Breast epithelium (tissue), 3 donors: ENCODE measurements at regions not wholly inside any gene's neighbourhood (a gene's known extent, or its start where the extent isn't known, plus 50 kb on each side); places are given as distances from the start of the nearest gene placed in this dataset.

Experiments used
- POLR2A ChIP-seq: fragments of 450-650 bp; IDR thresholded peaks from one replicate; pipeline ENCODE4 v1.6.1; 2016; ENCODE audit warnings: antibody characterized with exemption, mild to moderate bottlenecking, moderate library complexity
- POLR2AphosphoS5 ChIP-seq, 3 donors: sonication (generic); formaldehyde crosslinking; IDR thresholded peaks; one replicate each; pipeline ENCODE4 v1.6.1; 2017; ENCODE audit warnings: antibody characterized with exemption in 3 of 3
- TF ChIP-seq, protein P1 (sequence below), 3 donors: fragments of 450-650 bp; IDR thresholded peaks; one replicate each; pipeline ENCODE4 v1.5.1; 2016 to 2017; ENCODE audit warnings: antibody characterized with exemption in 3 of 3, mild to moderate bottlenecking in 3 of 3, moderate library complexity in 3 of 3

DNA sequence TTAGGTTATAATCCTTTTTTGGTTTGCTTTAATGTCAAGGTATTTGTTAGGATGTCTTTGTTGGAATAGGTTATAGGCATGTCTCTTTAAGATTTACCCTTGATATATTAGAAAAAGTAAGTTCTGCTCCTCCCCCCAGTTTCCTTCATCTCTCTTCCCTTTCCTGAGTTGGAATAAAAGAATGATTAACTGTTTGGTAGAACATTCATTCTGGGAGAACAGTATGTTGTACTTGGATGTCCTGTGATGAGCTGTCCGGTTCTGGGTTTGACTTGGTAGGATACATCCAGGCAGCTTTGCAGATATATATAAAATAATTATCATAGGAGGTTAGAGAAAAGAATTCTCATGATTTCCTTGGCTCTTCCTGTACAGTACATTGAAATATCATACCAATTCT, 199.6 kb upstream of the RREB1 start:
- no peak for TF ChIP-seq POLR2A
- TF ChIP-seq, protein P1, sequence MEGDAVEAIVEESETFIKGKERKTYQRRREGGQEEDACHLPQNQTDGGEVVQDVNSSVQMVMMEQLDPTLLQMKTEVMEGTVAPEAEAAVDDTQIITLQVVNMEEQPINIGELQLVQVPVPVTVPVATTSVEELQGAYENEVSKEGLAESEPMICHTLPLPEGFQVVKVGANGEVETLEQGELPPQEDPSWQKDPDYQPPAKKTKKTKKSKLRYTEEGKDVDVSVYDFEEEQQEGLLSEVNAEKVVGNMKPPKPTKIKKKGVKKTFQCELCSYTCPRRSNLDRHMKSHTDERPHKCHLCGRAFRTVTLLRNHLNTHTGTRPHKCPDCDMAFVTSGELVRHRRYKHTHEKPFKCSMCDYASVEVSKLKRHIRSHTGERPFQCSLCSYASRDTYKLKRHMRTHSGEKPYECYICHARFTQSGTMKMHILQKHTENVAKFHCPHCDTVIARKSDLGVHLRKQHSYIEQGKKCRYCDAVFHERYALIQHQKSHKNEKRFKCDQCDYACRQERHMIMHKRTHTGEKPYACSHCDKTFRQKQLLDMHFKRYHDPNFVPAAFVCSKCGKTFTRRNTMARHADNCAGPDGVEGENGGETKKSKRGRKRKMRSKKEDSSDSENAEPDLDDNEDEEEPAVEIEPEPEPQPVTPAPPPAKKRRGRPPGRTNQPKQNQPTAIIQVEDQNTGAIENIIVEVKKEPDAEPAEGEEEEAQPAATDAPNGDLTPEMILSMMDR (IDR thresholded peaks at IDR 0.05): no peak
- TF ChIP-seq POLR2AphosphoS5 (IDR thresholded peaks at IDR 0.05): no peak
